IPS-NIHi7 (cell line): ENCODE measurements at regions not wholly inside any gene's neighbourhood (a gene's known extent, or its start where the extent isn't known, plus 50 kb on each side); places are given as distances from the start of the nearest gene placed in this dataset.
A peak's percentile ranks its signal among the peaks of the same experiment; 100 is the strongest.
"Not testable (repeated sequence)": the region's sequence is repeated elsewhere in the genome, so short reads cannot be mapped to it uniquely, and the experiment has no call there.

Experiments used
- DNase-seq: peaks from one replicate; pipeline ENCODE4 v3.0.0; 2012; ENCODE audit warnings: mixed read lengths; ENCODE audit errors: extremely low spot score

DNA sequence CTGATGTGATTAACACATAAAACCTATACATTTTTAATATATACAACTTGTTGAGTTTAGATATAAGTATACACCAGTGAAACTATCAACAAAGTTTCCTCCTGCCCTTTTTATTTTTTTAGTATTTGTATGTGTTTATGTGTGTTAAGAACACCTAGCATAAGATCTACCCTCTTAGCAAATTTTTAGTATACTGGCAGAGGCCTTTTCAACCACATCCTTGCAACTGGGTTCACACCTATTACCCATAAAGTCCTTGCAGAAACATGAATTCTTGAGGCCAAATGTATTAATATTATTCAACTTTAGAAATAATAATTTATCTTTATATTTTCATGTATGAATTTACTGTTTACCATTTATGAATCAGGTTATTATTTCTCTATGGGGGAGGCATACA, 119.7 kb upstream of the CRIM1 start:
- DNase-seq = no peak

DNA sequence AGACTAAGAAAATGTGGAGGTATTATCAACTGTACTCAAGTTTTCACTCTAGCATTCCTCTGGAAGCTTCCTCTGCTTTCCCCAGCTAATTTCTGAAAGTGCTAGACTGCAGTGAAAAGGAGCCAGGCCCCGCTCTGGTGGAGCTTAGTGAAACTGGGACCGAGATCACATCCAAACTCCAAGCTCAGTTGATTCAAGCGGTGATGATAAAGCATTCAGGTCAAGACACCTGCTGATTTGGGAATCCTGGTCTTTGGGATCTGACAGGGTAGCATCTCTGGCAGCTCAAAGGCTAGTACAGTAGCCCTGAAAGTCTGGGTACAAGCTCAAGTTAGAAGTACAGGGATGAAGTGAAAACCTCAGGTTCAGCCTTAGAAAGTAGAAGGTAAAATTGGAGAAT, 120.2 kb upstream of the CRIM1 start:
- peak; percentile 22 for DNase-seq

- no peak for DNase-seq
Measured at GRCh38 chr2:36223259-36223658, 132.3 kb upstream of the CRIM1 start.

- no peak for DNase-seq
Measured at GRCh38 chr2:36222485-36222884, 133.1 kb upstream of the CRIM1 start.

- peak; percentile 36 for DNase-seq
Measured at GRCh38 chr2:36214691-36215090, 140.9 kb upstream of the CRIM1 start.

DNA sequence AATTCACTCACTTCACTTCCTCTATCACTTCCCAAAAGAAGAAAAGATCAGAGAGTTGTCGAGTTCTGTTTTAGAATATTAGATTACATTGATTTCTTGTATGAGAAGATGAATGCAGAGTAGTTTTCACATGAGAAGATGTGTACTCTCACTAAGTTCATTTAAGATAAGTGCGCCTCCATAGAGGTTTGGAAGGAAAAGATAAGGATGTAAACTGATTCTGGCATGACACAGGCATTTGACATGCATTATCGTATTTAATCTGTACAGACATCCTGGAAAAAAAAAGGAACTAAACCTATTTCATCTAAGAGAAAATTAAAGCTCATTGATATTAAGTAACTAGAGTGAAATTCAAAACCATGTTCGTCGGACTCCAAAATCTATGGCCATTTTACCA, 152.2 kb upstream of the CRIM1 start:
- DNase-seq = no peak

- DNase-seq = no peak
Measured at GRCh38 chr2:36197181-36197971, 158.2 kb upstream of the CRIM1 start.

DNA sequence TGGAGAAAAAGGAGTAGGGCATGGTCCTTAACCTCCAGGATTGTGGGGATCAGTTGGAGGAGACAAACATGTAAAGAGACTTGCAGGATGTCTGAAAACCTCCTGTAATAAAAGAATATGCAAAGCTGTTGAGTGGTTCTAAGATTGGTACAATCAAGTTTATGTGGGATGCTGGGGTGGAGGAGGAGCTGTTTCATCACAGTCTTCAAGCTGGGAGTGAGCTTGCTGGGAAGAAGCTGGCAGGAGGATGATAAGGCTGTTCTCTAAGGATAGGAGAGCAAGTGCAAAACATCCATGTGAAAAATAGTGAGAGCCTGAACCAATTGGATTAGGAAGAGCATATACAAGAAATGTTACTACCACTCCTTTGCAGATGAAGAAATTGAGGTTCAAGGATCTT, 161.9 kb upstream of the CRIM1 start:
- DNase-seq = no peak

- no peak for DNase-seq
Measured at GRCh38 chr2:36192983-36193382, 162.6 kb upstream of the CRIM1 start.

GRCh38 chr2:36190097-36190496, 165.5 kb upstream of the CRIM1 start:
- no peak for DNase-seq

- DNase-seq = no peak
Measured at GRCh38 chr2:36185624-36186023, 170.0 kb upstream of the CRIM1 start.

- DNase-seq = no peak
Measured at GRCh38 chr2:36184848-36185247, 170.7 kb upstream of the CRIM1 start.

GRCh38 chr2:36180789-36181482, 174.6 kb upstream of the CRIM1 start:
- DNase-seq = not testable (repeated sequence)

DNA sequence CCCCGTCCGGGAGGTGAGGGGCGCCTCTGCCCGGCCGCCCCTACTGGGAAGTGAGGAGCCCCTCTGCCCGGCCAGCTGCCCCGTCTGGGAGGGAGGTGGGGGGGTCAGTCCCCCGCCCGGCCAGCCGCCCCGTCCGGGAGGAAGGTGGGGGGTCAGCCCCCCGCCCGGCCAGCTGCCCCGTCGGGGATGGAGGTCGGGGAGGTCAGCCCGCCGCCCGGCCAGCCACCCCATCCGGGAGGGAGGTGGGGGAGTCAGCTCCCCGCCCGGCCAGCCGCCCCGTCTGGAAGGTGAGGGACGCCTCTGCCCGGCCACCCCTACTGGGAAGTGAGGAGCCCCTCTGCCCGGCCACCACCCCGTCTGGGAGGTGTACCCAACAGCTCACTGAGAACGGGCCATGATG, 175.3 kb upstream of the CRIM1 start:
- not testable (repeated sequence) for DNase-seq

GRCh38 chr2:36179668-36180269, 175.8 kb upstream of the CRIM1 start:
- DNase-seq = not testable (repeated sequence)

- DNase-seq = no peak
Measured at GRCh38 chr2:36178384-36178783, 177.2 kb upstream of the CRIM1 start.

DNA sequence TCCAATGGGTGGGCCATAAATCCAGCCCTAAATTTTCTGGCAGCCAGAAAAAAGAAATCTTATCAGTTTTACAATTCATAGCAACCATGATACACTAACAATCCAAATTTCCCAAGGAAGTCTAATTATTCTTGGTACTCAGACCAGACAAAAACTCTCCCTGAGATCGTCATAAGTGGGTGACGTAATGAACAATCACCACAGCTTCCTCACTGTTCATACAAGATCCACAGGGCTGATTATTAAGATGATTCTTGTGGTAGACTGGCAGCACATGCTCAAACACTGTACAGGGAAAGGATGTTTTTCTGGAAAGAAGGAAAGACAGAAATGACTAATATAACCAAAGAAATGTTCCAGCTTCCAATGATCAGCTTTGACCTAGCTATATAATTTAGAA, 178.3 kb upstream of the CRIM1 start:
- no peak for DNase-seq

GRCh38 chr2:36174920-36175319, 180.7 kb upstream of the CRIM1 start:
- DNase-seq = no peak

DNA sequence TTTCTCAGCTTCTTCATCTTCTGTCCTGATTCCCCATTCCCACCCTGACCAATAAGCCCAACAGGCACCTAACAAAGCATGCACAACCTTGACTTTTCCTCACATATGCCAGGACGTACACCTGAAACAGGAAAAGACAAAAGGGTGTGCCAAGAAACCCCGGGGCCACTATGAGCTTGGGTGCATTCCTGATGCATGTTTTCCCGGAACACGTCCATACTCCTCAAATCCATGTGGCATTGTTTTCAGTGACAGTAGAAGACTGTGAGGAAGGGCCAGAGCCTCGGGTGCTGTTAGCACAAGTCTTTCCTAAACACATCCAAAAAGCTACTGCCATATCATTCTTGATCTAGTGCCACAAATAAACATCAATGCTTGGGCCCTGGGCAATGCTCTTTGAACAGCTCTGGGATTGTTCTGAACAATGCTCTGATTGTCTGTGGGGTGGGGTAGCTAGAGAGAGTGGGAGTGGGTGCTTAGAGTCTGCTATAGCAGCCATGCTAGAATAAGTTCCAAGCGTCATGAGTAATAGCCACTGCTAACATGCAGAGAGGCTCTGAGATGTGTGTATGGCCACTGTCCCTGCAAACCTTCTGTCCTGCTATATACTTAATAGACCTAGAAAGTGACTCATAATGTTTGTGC, 181.7 kb upstream of the CRIM1 start:
- no peak for DNase-seq

GRCh38 chr2:36172824-36173223, 182.8 kb upstream of the CRIM1 start:
- no peak for DNase-seq

DNA sequence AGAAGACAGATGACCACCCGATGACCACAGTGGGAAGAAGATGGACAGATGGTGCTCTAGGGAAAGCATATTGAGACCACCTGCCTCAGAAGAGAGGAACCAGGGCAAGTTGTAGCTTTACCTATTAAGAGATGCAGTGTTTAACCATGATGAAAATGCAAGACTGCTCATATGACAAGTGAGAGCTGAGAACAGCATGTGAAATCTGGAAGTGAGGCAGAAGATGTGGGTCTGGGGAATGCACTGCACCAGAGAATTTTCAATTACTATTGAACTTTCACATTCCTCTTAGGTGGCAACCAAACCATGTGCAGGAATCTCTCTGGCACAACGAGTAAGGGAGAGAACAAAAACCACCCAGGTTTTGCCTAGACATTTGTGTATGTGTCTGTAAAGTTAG, 184.8 kb upstream of the CRIM1 start:
- no peak for DNase-seq

- DNase-seq = no peak
Measured at GRCh38 chr2:36169843-36170242, 185.7 kb upstream of the CRIM1 start.
